ENCODE measurements at regions not wholly inside any gene's neighbourhood (a gene's known extent, or its start where the extent isn't known, plus 50 kb on each side); places are given as distances from the start of the nearest gene placed in this dataset.

- H3K4me1 Mint-ChIP-seq = no peaks in the 10 kb centered on the region
Measured at GRCh38 chr18:57904535-57904934, 101.4 kb upstream of the ATP8B1 start.

GRCh38 chr18:57902721-57903120, 99.6 kb upstream of the ATP8B1 start:
- CTCF ChIA-PET = no interaction called here
- Histone ChIP-seq H3K4me3 (ENCODE audit: low read length) (no peak overlapping the region), H3K36me3 (ENCODE audit: control insufficient read depth in 2 of 3, insufficient read depth in 3 of 3, low read length in 3 of 3) (no peaks in the 10 kb centered on the region), H3K27ac (ENCODE audit: low read depth, low read length) (no peak overlapping the region), H3K4me1 (ENCODE audit: control insufficient read depth in 2 of 2, insufficient read depth in 2 of 2, low read length in 2 of 2) (no peaks in the 10 kb centered on the region), H3K27me3 (ENCODE audit: control insufficient read depth in 2 of 2, insufficient read depth in 2 of 2, low read length in 2 of 2) (no peaks in the 10 kb centered on the region), H3K9me3 (ENCODE audit: control insufficient read depth in 2 of 3, low read length in 3 of 3) (no peaks in the 10 kb centered on the region)
- DNase-seq (no peak), ATAC-seq (no peak)
- Mint-ChIP-seq H3K4me1 (no peaks in the 10 kb centered on the region), H3K27me3 (peaks cover 5 to 21% (median 14%) of the 10 kb centered on the region in 5 donors), H3K4me3 (no peak overlapping the region), H3K27ac (no peak overlapping the region), H3K9me3 (no peaks in the 10 kb centered on the region), H3K36me3 (no peaks in the 10 kb centered on the region)
- intact Hi-C loops (cut with micrococcal nuclease) = no loop called here
- POLR2A ChIA-PET = no interaction called here

More at GRCh38 chr18:57904535-57904934, 101.4 kb upstream of the ATP8B1 start:
- no peak for ATAC-seq
- no peak overlapping the region for H3K27ac ChIP-seq (ENCODE audit: low read depth, low read length)
- no peaks in the 10 kb centered on the region for H3K36me3 ChIP-seq (ENCODE audit: control insufficient read depth in 2 of 3, insufficient read depth in 3 of 3, low read length in 3 of 3)
- no peak for DNase-seq
- Mint-ChIP-seq H3K27ac (no peak overlapping the region), H3K27me3 (peaks cover 5 to 21% (median 14%) of the 10 kb centered on the region in 5 donors), H3K9me3 (no peaks in the 10 kb centered on the region), H3K4me3 (no peak overlapping the region), H3K36me3 (no peaks in the 10 kb centered on the region)
- CTCF ChIA-PET = no interaction called here
- intact Hi-C loops (cut with micrococcal nuclease) = no loop called here
- H3K4me1 ChIP-seq (ENCODE audit: control insufficient read depth in 2 of 2, insufficient read depth in 2 of 2, low read length in 2 of 2) = no peaks in the 10 kb centered on the region
- H3K4me3 ChIP-seq (ENCODE audit: low read length) = no peak overlapping the region
- no peaks in the 10 kb centered on the region for H3K27me3 ChIP-seq (ENCODE audit: control insufficient read depth in 2 of 2, insufficient read depth in 2 of 2, low read length in 2 of 2)
- POLR2A ChIA-PET = no interaction called here
- H3K9me3 ChIP-seq (ENCODE audit: control insufficient read depth in 2 of 3, low read length in 3 of 3) = no peaks in the 10 kb centered on the region

GRCh38 chr18:57901825-57902589, 98.9 kb upstream of the ATP8B1 start:
- H3K27me3 Mint-ChIP-seq = peaks cover 5 to 15% (median 8%) of the 10 kb centered on the region in 5 donors
- ChIA-PET POLR2A (no interaction called here), CTCF (no interaction called here)
- Histone ChIP-seq H3K4me1 (ENCODE audit: control insufficient read depth in 2 of 2, insufficient read depth in 2 of 2, low read length in 2 of 2) (no peaks in the 10 kb centered on the region), H3K4me3 (ENCODE audit: low read length) (no peak overlapping the region), H3K27ac (ENCODE audit: low read depth, low read length) (no peak overlapping the region), H3K27me3 (ENCODE audit: control insufficient read depth in 2 of 2, insufficient read depth in 2 of 2, low read length in 2 of 2) (no peaks in the 10 kb centered on the region), H3K9me3 (ENCODE audit: control insufficient read depth in 2 of 3, low read length in 3 of 3) (no peaks in the 10 kb centered on the region), H3K36me3 (ENCODE audit: control insufficient read depth in 2 of 3, insufficient read depth in 3 of 3, low read length in 3 of 3) (no peaks in the 10 kb centered on the region)
- ATAC-seq = no peak
- no peak overlapping the region for H3K27ac Mint-ChIP-seq
- no peaks in the 10 kb centered on the region for H3K9me3 Mint-ChIP-seq
- no peak for DNase-seq
- no peaks in the 10 kb centered on the region for H3K36me3 Mint-ChIP-seq
- intact Hi-C loops (cut with micrococcal nuclease) = no loop called here
- no peak overlapping the region for H3K4me3 Mint-ChIP-seq
- no peaks in the 10 kb centered on the region for H3K4me1 Mint-ChIP-seq

GRCh38 chr18:57900906-57901435, 97.9 kb upstream of the ATP8B1 start:
- H3K27me3 Mint-ChIP-seq = peaks cover 0 to 6% (median 4%) of the 10 kb centered on the region in 5 donors
- ATAC-seq (no peak), DNase-seq (no peak)
- Histone ChIP-seq H3K4me3 (ENCODE audit: low read length) (no peak overlapping the region), H3K36me3 (ENCODE audit: control insufficient read depth in 2 of 3, insufficient read depth in 3 of 3, low read length in 3 of 3) (no peaks in the 10 kb centered on the region), H3K27me3 (ENCODE audit: control insufficient read depth in 2 of 2, insufficient read depth in 2 of 2, low read length in 2 of 2) (no peaks in the 10 kb centered on the region), H3K27ac (ENCODE audit: low read depth, low read length) (no peak overlapping the region), H3K9me3 (ENCODE audit: control insufficient read depth in 2 of 3, low read length in 3 of 3) (no peaks in the 10 kb centered on the region), H3K4me1 (ENCODE audit: control insufficient read depth in 2 of 2, insufficient read depth in 2 of 2, low read length in 2 of 2) (no peaks in the 10 kb centered on the region)
- ChIA-PET CTCF (no interaction called here), POLR2A (no interaction called here)
- H3K9me3 Mint-ChIP-seq = peaks cover 0 to 2% (median 0%) of the 10 kb centered on the region in 11 donors
- intact Hi-C loops (cut with micrococcal nuclease) = no loop called here
- H3K4me3 Mint-ChIP-seq = no peak overlapping the region
- H3K27ac Mint-ChIP-seq = no peak overlapping the region
- H3K36me3 Mint-ChIP-seq = no peaks in the 10 kb centered on the region
- no peaks in the 10 kb centered on the region for H3K4me1 Mint-ChIP-seq

- CTCF ChIA-PET = no interaction called here
- no peaks in the 10 kb centered on the region for H3K36me3 ChIP-seq (ENCODE audit: control insufficient read depth in 2 of 3, insufficient read depth in 3 of 3, low read length in 3 of 3)
- peaks cover 0 to 4% (median 0%) of the 10 kb centered on the region in 5 donors for H3K27me3 Mint-ChIP-seq
Measured at GRCh38 chr18:57898506-57899124, 95.5 kb upstream of the ATP8B1 start.

GRCh38 chr18:57895182-57895581, 92.1 kb upstream of the ATP8B1 start:
- Mint-ChIP-seq H3K4me1 (no peaks in the 10 kb centered on the region), H3K9me3 (peaks cover 0 to 4% (median 0%) of the 10 kb centered on the region in 11 donors), H3K27me3 (peaks cover 0 to 9% (median 0%) of the 10 kb centered on the region in 5 donors), H3K27ac (no peak overlapping the region), H3K4me3 (no peak overlapping the region), H3K36me3 (no peaks in the 10 kb centered on the region)
- CTCF ChIA-PET = no interaction called here
- H3K4me1 ChIP-seq (ENCODE audit: control insufficient read depth in 2 of 2, insufficient read depth in 2 of 2, low read length in 2 of 2) = no peaks in the 10 kb centered on the region
- H3K9me3 ChIP-seq (ENCODE audit: control insufficient read depth in 2 of 3, low read length in 3 of 3) = no peaks in the 10 kb centered on the region
- DNase-seq = no peak
- intact Hi-C loops (cut with micrococcal nuclease) = no loop called here
- no peaks in the 10 kb centered on the region for H3K36me3 ChIP-seq (ENCODE audit: control insufficient read depth in 2 of 3, insufficient read depth in 3 of 3, low read length in 3 of 3)
- H3K27ac ChIP-seq (ENCODE audit: low read depth, low read length) = no peak overlapping the region
- H3K4me3 ChIP-seq (ENCODE audit: low read length) = no peak overlapping the region
- POLR2A ChIA-PET = no interaction called here
- no peak for ATAC-seq
- H3K27me3 ChIP-seq (ENCODE audit: control insufficient read depth in 2 of 2, insufficient read depth in 2 of 2, low read length in 2 of 2) = no peaks in the 10 kb centered on the region

More at GRCh38 chr18:57898506-57899124, 95.5 kb upstream of the ATP8B1 start:
- DNase-seq (no peak), ATAC-seq (no peak)
- H3K4me1 ChIP-seq (ENCODE audit: control insufficient read depth in 2 of 2, insufficient read depth in 2 of 2, low read length in 2 of 2) = no peaks in the 10 kb centered on the region
- intact Hi-C loops (cut with micrococcal nuclease) = no loop called here
- H3K4me3 Mint-ChIP-seq = no peak overlapping the region
- H3K27ac ChIP-seq (ENCODE audit: low read depth, low read length) = no peak overlapping the region
- H3K36me3 Mint-ChIP-seq = no peaks in the 10 kb centered on the region
- POLR2A ChIA-PET = no interaction called here
- no peak overlapping the region for H3K4me3 ChIP-seq (ENCODE audit: low read length)
- no peak overlapping the region for H3K27ac Mint-ChIP-seq
- peaks cover 0 to 4% (median 0%) of the 10 kb centered on the region in 11 donors for H3K9me3 Mint-ChIP-seq
- H3K9me3 ChIP-seq (ENCODE audit: control insufficient read depth in 2 of 3, low read length in 3 of 3) = no peaks in the 10 kb centered on the region
- no peaks in the 10 kb centered on the region for H3K4me1 Mint-ChIP-seq
- no peaks in the 10 kb centered on the region for H3K27me3 ChIP-seq (ENCODE audit: control insufficient read depth in 2 of 2, insufficient read depth in 2 of 2, low read length in 2 of 2)
